Embryonic facial prominence (tissue), 1 donor: ENCODE measurements at regions not wholly inside any gene's neighbourhood (a gene's known extent, or its start where the extent isn't known, plus 50 kb on each side); places are given as distances from the start of the nearest gene placed in this dataset.
"Not testable (repeated sequence)": the region's sequence is repeated elsewhere in the genome, so short reads cannot be mapped to it uniquely, and the experiment has no call there.

ENCODE experiments used
- DNase-seq: peaks from one replicate; pipeline ENCODE4 v3.0.0-alpha.2; 2016; ENCODE audit errors: extremely low spot score

DNA sequence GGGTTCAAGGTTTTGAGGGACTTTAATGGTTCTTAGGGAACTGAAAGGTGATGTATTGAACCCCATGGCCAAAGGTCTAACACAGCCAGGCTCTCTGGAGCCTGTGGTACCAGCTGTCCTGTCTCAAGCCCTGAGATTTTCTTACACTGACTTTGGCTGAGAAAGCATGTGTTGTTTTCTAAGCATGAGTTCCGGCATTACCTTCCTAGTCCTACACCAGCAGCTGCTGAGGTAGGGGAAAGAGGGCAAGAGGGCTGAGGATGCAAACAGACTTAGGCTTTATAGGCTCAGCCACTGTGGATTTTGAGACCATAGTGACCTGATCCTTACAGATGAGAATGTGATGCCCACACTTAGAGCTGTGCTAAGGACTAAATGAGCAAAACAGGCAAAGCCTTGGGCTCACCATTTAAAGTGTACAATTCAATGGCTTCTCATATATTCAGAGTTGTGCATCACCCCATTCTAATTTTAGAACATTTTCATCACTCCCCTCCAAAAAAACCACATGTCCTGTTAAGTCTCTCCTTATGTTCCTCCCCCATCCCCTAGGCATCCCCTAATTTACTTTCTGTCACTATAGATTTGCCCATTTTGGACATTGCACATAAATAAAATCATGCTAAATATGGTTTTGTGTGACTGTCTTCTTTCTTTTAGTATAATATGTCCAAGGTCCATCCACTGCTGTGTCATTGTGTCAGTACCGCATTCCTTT lies 99.7 kb upstream of the OTOS start:
- no peak for DNase-seq

DNA sequence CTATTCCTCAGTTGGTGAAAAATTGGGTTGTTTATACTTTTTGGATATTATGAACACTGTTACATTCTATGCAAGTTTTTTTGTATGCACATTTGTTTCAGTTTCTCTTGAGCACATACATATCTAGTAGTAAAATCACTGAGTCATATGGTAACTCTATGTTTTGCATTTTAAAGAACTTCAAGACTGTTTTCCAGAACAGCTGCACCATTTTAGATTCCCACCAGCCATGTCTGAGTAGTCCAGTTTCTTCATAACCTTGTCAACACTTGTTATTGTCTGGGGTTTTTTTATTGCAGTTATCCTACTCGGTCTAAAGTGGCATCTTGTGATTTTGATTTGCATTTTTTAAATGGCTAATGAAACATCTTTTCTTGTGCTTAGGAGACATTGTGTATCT lies 100.3 kb upstream of the OTOS start:
- no peak for DNase-seq

DNA sequence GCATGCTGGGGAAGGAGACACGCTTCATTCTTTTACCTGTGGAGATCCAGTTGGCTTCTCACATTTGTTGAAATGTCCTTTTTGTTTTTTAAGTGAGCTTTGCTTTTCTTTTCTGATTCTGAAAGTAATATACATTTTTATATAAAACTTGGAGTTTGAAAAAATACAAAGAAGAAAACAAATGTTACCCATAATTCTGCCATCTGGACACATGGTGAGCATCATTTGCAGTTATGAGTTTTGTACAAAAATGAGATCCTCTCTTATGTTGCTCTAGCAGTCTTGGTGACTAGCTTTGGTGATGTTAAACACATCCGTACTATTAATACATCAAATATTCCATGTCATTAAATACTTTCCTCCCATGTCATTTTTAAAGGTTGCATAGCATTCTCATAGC lies 101.1 kb upstream of the OTOS start:
- no peak for DNase-seq

DNA sequence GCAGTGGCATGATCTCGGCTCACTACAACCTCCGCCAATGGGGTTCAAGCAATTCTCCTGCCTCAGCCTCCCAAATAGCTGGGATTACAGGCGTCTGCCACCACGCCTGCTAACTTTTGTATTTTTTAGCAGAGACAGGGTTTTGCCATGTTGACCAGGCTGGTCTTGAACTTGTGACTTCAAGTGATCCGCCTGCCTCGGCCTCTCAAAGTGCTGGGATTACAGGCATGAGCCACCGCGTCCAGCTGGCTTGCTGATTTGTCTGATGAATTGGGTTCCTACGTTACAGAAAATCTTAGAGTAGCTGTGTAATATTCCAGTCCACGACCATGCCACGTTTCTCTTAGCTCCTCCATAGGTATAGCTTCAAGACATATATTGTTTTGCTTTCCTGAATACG lies 102.6 kb upstream of the OTOS start:
- DNase-seq = not testable (repeated sequence)

DNA sequence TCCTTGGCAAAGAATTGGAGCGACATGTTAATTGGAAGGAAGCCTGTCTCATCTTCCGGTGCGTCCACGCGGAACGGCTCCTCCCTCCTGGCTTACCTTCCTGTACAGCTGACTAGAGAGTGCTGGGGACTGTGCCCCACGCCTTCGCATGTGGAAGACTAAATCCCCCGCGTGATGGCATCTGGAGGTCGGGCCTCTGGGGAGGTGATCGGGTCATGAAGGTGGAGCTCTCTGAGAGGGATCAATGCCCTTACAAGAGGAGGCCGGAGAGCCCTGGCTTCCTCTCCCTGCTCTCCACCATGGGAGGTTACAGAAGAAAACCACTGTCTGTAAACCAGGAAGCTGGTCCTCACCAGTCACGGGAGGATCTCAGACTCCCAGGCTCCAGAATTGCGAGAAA lies 104.1 kb upstream of the OTOS start:
- no peak for DNase-seq

DNA sequence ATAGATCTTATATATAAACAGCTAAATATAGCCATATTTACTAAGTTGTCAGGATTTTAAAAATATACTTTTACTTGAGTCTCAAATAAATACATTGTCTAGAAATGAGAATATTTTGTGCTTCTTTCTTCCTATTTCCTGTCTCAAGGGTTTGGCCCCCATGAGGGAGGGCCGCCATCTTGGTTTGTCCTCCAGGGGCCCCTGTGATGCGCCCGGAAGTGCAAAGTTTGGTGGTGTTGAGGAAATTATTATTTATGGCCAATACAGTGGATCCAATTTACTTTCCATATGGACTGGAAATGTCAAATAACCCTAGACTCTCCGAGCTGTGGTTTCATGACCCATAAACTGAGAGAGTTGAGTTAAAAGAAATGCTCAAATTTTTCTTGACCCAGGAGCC lies 104.7 kb upstream of the OTOS start:
- DNase-seq = no peak

DNA sequence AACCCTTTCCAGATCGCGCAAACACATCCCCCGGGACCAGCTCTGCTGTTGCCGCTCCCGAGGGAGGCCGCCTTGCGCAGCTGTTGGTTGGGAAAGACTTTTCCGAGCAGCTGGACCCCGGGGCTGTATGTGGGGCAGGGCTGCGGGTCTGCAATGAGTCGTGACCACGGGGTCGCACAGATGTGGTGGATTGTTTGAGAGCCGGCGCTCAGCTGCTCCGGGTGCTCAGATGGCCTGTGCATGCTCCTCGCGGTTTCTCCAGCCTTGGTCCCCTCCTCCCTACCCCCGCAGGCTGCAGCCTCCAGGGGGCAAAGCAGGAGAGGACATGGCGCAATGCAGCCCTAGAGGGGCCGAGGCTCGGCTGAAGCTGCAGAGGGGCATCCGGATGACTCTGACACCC lies 105.2 kb upstream of the OTOS start:
- DNase-seq = no peak

DNA sequence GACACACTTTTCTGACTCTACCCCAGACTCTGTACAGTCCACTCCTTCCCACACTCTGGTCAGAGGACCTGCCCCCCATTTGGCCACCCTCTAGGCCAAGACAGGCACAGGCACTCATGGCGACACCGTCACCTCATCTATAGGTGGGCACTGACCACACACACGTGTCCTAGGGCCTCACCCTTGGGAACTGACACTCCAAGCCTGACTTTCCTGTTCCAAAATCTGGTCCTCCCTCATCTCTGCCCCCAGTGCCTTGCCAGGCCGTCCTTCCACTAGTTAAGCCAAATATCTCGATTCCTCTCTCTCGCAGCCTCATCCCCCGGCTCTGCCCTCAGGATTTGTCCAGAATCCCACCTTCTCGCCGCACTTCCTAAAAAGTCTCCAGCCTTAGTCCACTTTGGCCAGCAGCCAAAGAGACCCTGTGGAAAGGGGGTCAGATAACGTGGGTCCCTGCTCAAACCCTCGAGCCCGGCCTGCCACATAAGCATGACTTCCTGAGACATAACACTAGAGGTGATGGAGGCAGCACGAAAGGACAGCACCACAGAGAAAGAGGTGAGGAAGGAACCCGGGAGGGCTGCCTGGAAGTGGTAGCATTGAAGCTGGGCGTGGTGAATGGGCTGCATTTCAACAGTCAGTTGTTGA lies 105.8 kb upstream of the OTOS start:
- DNase-seq = no peak

DNA sequence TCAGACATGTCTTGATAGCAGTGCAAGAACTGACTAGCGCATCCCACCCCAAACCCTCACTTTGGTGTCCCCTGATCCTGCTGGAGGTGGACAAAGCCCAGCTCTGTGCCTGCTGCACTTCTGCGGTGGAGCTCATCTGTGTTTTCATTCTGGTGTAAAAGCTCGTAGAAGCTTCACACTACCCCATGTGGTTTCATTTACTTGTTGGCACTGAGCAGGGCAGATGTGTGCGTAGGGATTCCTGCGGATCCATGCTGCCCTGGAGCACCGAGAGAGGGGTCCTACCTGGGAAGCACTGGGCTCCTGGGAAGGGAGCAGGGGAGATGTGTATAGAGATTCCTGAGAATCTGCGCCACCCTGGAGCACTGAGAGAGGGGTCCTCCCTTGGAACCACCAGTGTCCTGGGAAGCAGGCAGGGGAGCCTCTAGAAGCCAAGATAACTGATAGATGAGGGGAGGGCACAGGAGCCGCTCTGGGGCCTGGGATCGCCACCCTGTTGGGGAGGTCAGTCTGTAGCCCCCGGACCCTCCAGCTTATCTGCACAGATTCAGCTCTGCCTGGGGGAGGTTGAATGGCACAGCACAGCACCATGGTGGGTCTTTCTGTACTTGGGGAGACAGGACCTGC lies 106.9 kb upstream of the OTOS start:
- no peak for DNase-seq

DNA sequence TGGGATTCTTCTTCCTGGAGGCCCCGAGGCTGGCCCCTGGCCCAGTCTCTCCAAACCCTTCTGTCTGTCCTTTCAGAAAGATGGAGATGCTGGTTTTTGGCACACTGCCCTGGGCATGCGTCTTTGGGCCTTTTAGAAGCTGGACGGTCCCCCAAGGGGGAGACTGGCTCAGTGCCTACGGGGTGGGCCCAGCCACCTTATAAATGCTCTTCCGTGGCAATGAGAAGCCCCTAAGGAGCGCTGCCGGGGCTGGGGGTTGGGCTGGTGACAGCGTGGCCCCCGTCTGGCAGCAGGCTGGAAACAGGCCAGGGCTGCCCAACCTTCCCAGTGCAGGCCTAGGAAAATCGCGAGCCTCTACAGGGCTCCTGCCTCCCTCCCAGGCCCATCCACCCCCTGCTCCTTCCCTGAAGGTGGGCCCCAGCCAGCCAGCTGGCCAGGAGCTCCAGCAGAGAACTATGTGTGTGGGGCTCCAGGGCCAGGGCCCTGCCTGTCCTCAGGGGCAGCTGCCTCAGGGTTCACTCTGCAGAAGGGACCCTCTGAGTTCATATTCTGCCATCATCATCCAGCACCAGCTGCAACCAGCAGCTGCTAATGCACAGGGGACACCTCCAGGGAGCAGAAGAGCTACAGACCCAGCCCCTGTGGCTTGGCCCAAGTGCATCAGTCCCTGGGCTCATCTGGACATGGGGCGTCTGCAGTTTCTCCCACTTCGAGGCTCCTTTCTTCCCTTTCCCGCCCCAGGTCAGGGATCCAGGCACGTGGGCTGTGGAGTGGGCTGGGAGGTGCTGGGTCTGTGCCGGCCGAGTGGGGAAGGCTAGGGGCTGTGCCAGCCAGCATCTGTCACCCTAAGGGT lies 107.6 kb upstream of the OTOS start:
- no peak for DNase-seq

DNA sequence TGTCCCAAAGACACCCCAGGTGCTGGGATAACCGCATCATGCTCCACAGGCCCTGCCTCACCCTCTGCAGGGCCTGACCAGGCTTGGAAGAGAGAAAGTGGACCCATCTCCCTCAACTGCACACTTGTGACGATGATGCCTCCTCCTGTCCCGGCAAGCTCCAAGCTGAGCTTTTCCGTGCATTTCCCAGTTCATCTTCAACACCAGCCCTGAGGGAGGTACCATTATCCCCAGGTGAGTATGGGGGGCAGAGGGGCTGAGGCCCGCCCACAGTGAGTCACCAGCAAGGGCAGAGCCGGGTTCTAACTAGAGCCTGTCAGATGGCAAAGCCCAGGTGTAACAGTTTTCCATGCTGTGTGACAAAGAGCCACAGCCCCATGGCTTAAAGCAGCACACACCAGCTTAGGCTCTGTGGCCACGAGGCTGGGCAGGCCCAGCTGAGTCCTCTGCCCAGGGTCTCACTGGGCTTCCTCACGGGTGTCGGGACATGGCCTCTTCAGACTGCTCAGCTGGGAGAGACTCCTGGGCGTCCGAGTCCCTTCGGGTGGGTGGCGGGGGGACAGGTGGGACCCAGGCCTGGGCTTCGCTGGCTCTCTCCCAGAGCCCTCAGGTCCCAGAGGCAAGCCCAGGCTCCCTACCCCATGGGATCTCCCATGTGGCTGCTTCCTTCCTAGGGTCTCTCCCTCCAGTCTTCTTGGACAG lies 108.4 kb upstream of the OTOS start:
- no peak for DNase-seq

DNA sequence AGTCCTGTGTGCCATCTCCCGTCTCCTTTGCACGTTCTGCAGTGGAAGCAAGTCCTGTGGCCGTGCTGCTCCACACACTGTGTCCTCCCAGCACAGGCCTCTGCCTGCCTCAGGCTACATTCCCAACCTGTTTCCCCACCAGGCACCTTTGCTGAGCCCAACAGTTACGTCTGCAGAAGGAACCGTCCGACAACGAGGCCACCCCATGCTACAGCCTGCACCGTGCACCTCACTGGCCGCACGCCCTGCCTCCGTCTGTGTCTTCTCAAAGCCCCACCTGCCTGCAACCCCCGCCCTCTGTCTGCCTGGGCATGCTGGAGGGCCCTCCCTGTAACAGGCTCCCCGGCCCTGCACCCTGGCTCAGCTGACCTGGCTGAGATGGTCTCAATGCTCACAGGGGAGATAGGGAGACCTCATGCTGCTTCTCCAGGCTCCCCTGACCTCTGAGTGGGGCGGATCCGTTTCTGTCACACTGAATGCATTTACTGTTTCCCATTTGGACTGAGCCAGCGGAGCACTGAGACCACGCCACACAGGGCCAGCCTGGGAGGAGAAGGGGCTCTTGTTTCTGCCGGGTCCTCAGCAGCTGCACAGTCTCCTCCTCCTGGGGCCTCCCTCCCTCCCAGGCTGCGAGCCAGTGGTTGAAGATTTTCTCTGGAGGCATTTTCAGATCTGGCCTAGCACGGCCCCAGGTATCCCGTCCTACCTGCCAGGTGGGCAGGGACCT lies 109.1 kb upstream of the OTOS start:
- DNase-seq = no peak

DNA sequence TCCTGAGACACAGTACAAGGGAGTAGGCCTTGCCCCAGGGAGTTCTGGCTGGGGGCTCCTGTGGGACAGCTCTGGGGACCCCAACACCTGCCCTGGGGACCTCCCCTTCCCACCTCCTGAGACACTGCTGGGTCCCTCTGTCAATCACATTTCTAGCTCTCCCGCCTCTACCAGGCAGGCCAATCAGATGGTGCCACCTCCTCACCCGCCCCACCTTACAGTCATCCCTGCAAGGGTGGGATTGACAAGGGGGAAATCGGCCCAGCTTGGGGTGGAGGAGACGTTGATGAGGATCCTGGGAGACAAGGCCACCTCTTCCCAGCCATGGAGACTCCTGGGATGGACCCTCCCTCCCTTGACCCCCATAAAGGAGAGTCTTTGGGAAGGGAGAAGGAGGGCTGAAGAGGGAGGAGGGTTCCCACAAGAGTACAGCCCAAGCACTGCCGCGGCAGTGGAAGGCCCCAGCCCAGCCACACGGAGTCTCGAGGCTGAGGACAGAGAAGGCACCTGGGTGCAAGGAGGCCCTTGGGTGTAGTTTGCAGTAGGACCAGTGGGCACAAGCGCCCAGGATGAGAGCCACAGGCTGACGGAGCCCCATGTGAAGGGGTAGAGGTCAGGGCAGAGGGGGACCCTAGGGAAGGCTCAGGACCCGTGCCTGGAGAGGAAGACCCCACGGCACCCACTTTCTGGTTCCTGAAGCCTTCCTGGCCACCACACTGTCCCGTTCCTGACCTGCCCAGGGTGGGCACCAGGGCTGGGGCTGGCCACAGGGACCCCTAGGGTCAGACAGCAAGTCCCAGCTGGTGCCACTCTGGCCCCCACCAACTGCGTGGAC lies 109.9 kb upstream of the OTOS start:
- DNase-seq = no peak

DNA sequence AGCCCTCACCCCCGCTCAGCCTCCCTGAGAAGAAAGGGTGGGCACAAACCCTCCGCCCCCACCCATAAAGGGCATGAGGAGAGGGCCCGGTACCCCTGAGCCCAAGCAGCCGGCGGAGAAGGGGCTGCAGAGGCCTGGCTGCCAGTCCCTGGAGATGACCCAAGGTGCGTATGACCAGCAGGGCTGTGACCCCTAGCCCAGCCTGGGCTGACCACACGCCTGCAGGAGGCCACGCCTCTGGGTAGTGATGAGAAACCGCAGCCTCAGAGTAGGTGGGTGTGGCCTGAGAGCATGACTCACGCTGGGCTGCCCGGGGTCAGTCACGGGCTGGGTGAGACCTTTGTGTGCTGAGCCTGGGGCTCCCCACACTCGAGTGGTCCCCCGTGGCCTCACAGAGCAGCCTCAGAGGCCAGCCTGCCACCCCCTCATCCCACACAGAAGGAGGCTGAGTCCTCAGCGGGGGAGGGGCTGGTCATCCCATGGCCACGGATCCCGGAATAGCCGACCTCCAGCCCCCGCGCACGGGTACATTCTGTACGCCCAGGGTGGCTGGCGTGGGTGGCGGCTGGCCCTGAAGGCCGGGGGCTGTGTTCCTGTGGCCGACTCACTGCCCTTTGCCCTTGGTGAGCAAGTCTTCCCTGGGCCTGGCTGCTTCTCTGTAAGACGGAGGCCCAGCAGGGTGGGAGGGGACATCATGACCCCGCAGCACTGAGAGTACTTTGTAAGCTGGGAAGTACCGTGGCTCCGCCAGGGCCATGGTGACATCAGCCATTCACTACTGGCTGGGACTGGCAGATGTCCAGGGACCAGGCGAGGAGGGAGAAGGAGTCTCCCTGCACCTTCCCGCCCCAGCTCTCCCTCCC lies 110.8 kb upstream of the OTOS start:
- no peak for DNase-seq

DNA sequence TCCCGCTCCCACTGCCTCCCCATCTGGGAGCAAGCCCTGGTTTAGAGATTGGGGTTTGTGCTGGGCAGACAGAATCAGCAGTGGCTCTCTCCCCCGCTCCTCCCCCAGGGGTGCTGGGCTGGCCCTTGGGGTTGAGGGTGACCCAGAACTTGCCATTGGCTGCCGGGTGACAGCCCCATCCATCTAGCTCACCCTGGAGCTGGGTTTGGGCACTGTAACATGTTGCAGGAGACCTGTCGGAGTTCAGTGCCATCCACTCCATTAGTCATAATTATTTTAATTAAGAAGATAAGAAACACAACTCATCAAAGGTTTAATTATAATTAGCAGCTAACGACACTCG lies 111.4 kb upstream of the OTOS start:
- no peak for DNase-seq

DNA sequence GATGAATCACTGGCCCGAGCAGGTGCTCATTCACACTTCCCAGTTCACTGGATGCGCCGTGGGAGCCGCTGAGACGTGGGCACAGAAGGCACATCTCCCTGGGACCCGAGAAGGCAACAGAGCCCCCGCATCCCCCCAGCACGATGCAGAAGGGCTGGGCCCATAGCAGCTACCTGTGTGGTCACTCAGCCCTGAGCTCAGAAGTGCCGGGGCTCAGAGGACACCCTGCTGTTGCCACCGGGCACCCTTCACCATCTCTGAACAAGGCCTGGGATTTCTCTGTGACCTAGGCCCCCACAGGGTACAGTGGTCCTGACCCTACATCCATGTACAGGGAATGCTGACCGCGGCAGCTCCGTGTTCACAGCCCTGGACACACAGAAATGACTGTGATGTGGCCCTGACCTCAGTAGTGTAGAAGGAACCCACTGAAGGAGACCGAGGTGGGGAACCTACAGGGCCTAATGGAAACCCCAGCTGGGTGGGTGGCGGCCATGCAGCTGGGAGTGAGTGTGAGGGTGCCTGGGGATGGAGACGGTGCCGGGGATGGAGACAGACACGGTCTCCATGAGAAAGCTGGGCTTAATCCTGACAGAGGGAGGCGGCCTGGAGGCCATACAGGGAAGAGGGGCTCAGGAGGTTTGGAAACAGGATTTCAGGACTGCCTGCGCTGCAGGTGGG lies 111.9 kb upstream of the OTOS start:
- DNase-seq = no peak

DNA sequence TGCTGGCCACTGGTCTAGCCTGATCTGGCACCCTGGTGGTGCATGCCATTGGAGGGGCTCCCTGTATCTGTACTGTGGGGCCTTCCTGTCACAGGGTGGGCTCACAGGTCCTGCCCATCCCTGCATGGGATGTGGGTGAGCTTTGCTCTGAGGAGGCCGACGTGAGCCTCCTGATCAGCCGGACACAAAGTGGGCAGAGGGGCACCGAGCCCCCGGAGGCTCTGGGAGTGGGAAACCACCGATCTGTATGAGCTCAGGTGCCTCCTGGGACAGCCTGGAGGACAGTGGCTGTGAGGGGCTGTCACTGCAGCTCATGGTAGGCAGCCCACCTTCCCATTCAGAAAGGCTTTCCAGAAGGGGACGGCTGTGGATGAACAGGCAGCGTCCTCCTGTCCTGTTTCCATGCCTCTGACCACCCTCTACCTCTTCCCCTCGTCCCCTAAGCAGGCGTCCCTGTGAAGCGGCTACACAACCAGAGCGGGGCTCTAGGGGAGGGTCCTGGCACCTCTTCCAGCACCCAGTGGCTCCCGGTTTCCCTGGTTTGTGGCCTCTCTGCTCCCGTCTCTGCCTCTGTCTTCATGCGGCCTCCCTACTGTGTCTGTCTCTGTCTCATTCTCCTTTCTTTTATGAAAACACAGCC lies 112.5 kb upstream of the OTOS start:
- no peak for DNase-seq

DNA sequence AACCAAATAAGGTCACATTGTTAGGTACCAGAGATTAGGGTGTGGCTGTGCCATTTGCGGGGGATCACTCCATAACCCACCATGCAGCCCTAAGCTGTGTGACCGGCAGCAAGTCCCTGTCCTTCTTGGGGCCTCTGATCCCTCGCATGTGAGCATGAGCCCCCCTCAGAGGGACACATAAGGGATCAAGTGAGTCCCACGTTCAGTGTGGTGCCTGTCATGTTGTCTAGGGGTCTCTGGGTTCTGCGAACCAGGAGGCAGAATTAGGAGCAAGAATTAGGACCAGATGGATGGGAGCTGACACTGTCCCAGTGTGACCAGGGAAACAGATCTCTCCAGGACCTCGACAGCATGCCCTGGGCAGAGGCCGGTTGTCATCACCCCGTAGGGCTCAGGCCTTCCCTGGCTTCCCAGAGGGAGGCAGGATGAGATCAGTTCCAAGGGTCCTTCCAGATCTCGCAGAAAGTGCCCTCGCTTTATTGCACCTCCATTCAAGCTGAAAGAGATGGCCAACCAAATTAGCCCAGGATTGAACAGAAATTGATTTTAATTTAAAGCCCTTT lies 113.2 kb upstream of the OTOS start:
- DNase-seq = no peak
